Activated naive CD4-positive, alpha-beta T cell (primary cell): ENCODE measurements at regions not wholly inside any gene's neighbourhood (a gene's known extent, or its start where the extent isn't known, plus 50 kb on each side); places are given as distances from the start of the nearest gene placed in this dataset.

ENCODE experiments used
- DNase-seq, 4 experiments: peaks; one replicate each; lab custom pipeline; 2025; lab: John Stamatoyannopoulos, UW

- no peak for DNase-seq
Observed at GRCh38 chr2:193985272-193985671, 1671.8 kb upstream of the SLC39A10 start.

- DNase-seq, result no peak
Observed at GRCh38 chr2:193980599-193980998, 1676.4 kb upstream of the SLC39A10 start.

- no peak for DNase-seq
Observed at GRCh38 chr2:193973781-193974180, 1683.2 kb upstream of the SLC39A10 start.

GRCh38 chr2:193966590-193966989 lies 1690.4 kb upstream of the SLC39A10 start:
- DNase-seq, result no peak

GRCh38 chr2:193965263-193965662 lies 1691.8 kb upstream of the SLC39A10 start:
- no peak for DNase-seq

- no peak for DNase-seq
Observed at GRCh38 chr2:193963472-193964119, 1693.4 kb upstream of the SLC39A10 start.

- no peak for DNase-seq
Observed at GRCh38 chr2:193946806-193947205, 1710.2 kb upstream of the SLC39A10 start.

- DNase-seq, result no peak
Observed at GRCh38 chr2:193943406-193943960, 1713.5 kb upstream of the SLC39A10 start.

GRCh38 chr2:193935114-193935513 lies 1721.9 kb upstream of the SLC39A10 start:
- DNase-seq, result no peak

GRCh38 chr2:193929131-193929530 lies 1727.9 kb upstream of the SLC39A10 start:
- no peak for DNase-seq

GRCh38 chr2:193907561-193907960 lies 1712.8 kb upstream of the TMEFF2 start:
- no peak for DNase-seq

- DNase-seq, result no peak
Observed at GRCh38 chr2:193900292-193900691, 1705.6 kb upstream of the TMEFF2 start.

GRCh38 chr2:193895226-193895625 lies 1700.5 kb upstream of the TMEFF2 start:
- no peak for DNase-seq

GRCh38 chr2:193894081-193894480 lies 1699.3 kb upstream of the TMEFF2 start:
- DNase-seq, result no peak

GRCh38 chr2:193891023-193891422 lies 1696.3 kb upstream of the TMEFF2 start:
- no peak for DNase-seq

GRCh38 chr2:193885419-193885818 lies 1690.7 kb upstream of the TMEFF2 start:
- no peak for DNase-seq

GRCh38 chr2:193883820-193884219 lies 1689.1 kb upstream of the TMEFF2 start:
- no peak for DNase-seq

- no peak for DNase-seq
Observed at GRCh38 chr2:193876980-193877379, 1682.2 kb upstream of the TMEFF2 start.

- DNase-seq, result no peak
Observed at GRCh38 chr2:193869564-193869963, 1674.8 kb upstream of the TMEFF2 start.

- no peak for DNase-seq
Observed at GRCh38 chr2:193868833-193869232, 1674.1 kb upstream of the TMEFF2 start.

- DNase-seq, result no peak
Observed at GRCh38 chr2:193868132-193868531, 1673.4 kb upstream of the TMEFF2 start.

GRCh38 chr2:193867454-193867853 lies 1672.7 kb upstream of the TMEFF2 start:
- DNase-seq, result no peak

- DNase-seq, result no peak
Observed at GRCh38 chr2:193861557-193861956, 1666.8 kb upstream of the TMEFF2 start.

GRCh38 chr2:193847991-193848390 lies 1653.3 kb upstream of the TMEFF2 start:
- no peak for DNase-seq
